SK-N-MC (cell line): ENCODE measurements at regions not wholly inside any gene's neighbourhood (a gene's known extent, or its start where the extent isn't known, plus 50 kb on each side); places are given as distances from the start of the nearest gene placed in this dataset.
"Not testable (repeated sequence)": the region's sequence is repeated elsewhere in the genome, so short reads cannot be mapped to it uniquely, and the experiment has no call there.

Experiments
- DNase-seq: peaks from one replicate; pipeline ENCODE4 v3.0.0-alpha.2; 2011; ENCODE audit warnings: low read depth, low spot score
- H3K27ac ChIP-seq: fragments of 200-600 bp; sonication (generic); 2 replicates; pipeline ENCODE4 v1.5.1; 2016; ENCODE audit warnings: mixed run types
- H3K36me3 ChIP-seq: fragments of 200-600 bp; sonication (generic); 2 replicates; pipeline ENCODE4 v1.6.1; 2017; ENCODE audit warnings: antibody characterized with exemption, low read length, mixed read lengths; ENCODE audit not compliant: insufficient read depth
- H3K4me3 ChIP-seq: fragments of 200-600 bp; sonication (generic); 2 replicates; pipeline ENCODE4 v1.5.1; 2016
- H3K9ac ChIP-seq: fragments of 200-600 bp; sonication (generic); 2 replicates; pipeline ENCODE4 v1.8.0; 2017; ENCODE audit warnings: mixed run types, mixed read lengths; ENCODE audit not compliant: insufficient read length
- H3K9me3 ChIP-seq: fragments of 200-600 bp; sonication (generic); 2 replicates; pipeline ENCODE4 v1.6.1; 2017; ENCODE audit warnings: low read depth, mild to moderate bottlenecking, antibody characterized with exemption, low read length, moderate library complexity, mixed read lengths
- EZH2 ChIP-seq: fragments of 200-600 bp; sonication (generic); IDR thresholded peaks from one replicate; pipeline ENCODE4 v1.6.1; 2017; ENCODE audit warnings: antibody characterized with exemption
- FOXP2 ChIP-seq: optimal IDR thresholded peaks from 2 replicates; pipeline ENCODE3; 2011; ENCODE audit warnings: mild to moderate bottlenecking, moderate library complexity; ENCODE audit not compliant: insufficient read depth; ENCODE audit errors: extremely low read length, control extremely low read depth
- POLR2AphosphoS5 ChIP-seq: IDR thresholded peaks from 2 replicates; pipeline ENCODE4 v1.6.1; 2012; ENCODE audit warnings: mild to moderate bottlenecking, low read depth, low read length, borderline replicate concordance

- Histone ChIP-seq H3K9ac (no peak overlapping the region), H3K9me3 (no peaks in the 10 kb centered on the region), H3K4me3 (no peak overlapping the region), H3K27ac (no peak overlapping the region), H3K36me3 (no peaks in the 10 kb centered on the region)
- TF ChIP-seq POLR2AphosphoS5 (no peak), FOXP2 (no peak), EZH2 (no peak)
- no peak for DNase-seq
These were observed 213.2 kb upstream of the CNTNAP5 start for GRCh38 chr2:123811846-123812245.

GRCh38 chr2:123816203-123816602 lies 208.9 kb upstream of the CNTNAP5 start:
- no peaks in the 10 kb centered on the region for H3K36me3 ChIP-seq
- TF ChIP-seq POLR2AphosphoS5: no peak
- TF ChIP-seq EZH2: no peak
- no peak for TF ChIP-seq FOXP2
- no peak overlapping the region for H3K9ac ChIP-seq
- no peak overlapping the region for H3K27ac ChIP-seq
- H3K4me3 ChIP-seq: no peak overlapping the region
- no peaks in the 10 kb centered on the region for H3K9me3 ChIP-seq
- DNase-seq: no peak

DNA sequence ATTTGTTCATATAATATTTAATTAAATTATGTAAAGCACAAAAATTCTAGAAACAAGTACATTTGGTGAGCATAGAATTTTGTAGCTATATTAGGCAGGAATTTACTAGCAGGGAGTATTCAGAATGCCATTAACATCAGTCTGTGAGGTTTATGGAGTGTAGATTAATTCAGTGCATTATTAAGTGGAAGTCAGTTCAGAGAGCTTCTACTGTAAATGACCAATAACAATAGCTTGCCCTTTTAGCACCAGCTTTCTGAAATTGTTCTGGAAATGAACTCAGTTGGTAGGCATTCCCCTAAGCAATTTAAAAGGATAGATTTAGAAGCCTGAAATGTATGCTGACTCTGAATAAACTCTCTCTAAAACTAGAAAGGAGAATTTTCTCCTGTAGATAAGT lies 208.2 kb upstream of the CNTNAP5 start:
- H3K36me3 ChIP-seq: no peaks in the 10 kb centered on the region
- no peaks in the 10 kb centered on the region for H3K9me3 ChIP-seq
- H3K4me3 ChIP-seq: no peak overlapping the region
- no peak overlapping the region for H3K9ac ChIP-seq
- TF ChIP-seq POLR2AphosphoS5 (no peak), EZH2 (no peak), FOXP2 (no peak)
- no peak overlapping the region for H3K27ac ChIP-seq
- DNase-seq: no peak

DNA sequence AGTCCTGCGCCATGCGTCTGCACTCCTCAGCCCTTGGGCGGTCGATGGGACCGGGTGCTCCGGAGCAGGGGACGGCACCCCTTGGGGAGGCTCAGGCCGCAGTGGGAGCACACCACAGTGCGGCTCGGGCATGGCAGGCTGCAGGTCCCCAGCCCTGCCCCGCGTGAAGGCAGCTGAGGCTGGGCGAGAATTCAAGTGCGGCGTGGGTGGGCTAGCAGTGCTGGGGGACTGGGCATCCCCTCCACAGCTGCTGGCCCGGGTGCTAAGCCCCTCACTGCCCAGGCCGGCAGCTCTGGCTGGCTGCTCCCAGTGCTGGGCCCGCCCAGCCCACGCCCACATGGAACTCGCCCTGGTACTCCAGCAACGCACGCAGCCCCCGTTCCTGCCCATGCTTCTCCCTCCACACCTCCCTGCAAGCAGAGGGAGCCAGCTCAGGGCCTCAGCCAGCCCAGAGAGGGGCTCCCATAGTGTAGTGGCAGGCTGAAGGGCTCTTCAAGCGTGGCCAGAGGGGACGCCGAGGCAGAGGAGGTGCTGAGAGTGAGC lies 198.3 kb upstream of the CNTNAP5 start:
- Histone ChIP-seq H3K9ac (no peak overlapping the region), H3K27ac (no peak overlapping the region), H3K36me3 (no peaks in the 10 kb centered on the region), H3K4me3 (no peak overlapping the region), H3K9me3 (no peaks in the 10 kb centered on the region)
- DNase-seq: no peak
- TF ChIP-seq FOXP2 (no peak), POLR2AphosphoS5 (no peak), EZH2 (no peak)

DNA sequence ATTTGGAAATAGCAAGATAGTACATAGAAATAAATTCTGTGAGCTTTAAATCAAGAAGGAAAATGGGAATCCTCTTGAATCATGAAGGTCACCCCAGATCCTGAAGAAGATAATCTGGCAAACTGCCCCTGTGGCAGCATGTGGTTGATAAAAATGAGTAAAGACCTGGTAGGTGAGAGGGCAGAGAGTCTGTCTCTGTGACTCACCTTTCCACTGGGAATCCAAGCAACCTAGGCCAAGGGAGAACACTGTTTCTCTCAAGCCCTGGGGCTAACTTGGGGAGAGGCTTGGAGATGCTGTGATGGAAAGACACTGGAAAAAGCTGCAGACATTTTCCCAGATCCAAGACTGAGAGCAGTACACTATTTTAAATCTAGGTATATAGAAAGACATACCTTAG lies 185.8 kb upstream of the CNTNAP5 start:
- DNase-seq: no peak
- H3K9me3 ChIP-seq: no peaks in the 10 kb centered on the region

GRCh38 chr2:123840016-123840415 lies 185.1 kb upstream of the CNTNAP5 start:
- no peak for DNase-seq
- TF ChIP-seq EZH2 (no peak), FOXP2 (no peak), POLR2AphosphoS5 (no peak)
- H3K27ac ChIP-seq: no peak overlapping the region
- no peaks in the 10 kb centered on the region for H3K36me3 ChIP-seq
- H3K4me3 ChIP-seq: no peak overlapping the region
- no peak overlapping the region for H3K9ac ChIP-seq
- H3K9me3 ChIP-seq: no peaks in the 10 kb centered on the region

More for the DNA sequence above, 185.8 kb upstream of the CNTNAP5 start:
- no peaks in the 10 kb centered on the region for H3K36me3 ChIP-seq
- no peak overlapping the region for H3K4me3 ChIP-seq
- H3K9ac ChIP-seq: no peak overlapping the region
- H3K27ac ChIP-seq: no peak overlapping the region
- no peak for TF ChIP-seq FOXP2
- no peak for TF ChIP-seq EZH2
- TF ChIP-seq POLR2AphosphoS5: no peak

- Histone ChIP-seq H3K36me3 (no peaks in the 10 kb centered on the region), H3K9me3 (no peaks in the 10 kb centered on the region), H3K9ac (no peak overlapping the region), H3K27ac (no peak overlapping the region), H3K4me3 (no peak overlapping the region)
- TF ChIP-seq POLR2AphosphoS5 (no peak), FOXP2 (no peak), EZH2 (no peak)
- no peak for DNase-seq
These were observed 184.5 kb upstream of the CNTNAP5 start for GRCh38 chr2:123840574-123840973.

GRCh38 chr2:123851281-123851680 lies 173.8 kb upstream of the CNTNAP5 start:
- DNase-seq: no peak
- H3K9ac ChIP-seq: no peak overlapping the region
- H3K36me3 ChIP-seq: no peaks in the 10 kb centered on the region
- no peak overlapping the region for H3K27ac ChIP-seq
- H3K9me3 ChIP-seq: no peaks in the 10 kb centered on the region
- H3K4me3 ChIP-seq: no peak overlapping the region
- TF ChIP-seq FOXP2: no peak
- TF ChIP-seq EZH2: no peak
- TF ChIP-seq POLR2AphosphoS5: no peak

DNA sequence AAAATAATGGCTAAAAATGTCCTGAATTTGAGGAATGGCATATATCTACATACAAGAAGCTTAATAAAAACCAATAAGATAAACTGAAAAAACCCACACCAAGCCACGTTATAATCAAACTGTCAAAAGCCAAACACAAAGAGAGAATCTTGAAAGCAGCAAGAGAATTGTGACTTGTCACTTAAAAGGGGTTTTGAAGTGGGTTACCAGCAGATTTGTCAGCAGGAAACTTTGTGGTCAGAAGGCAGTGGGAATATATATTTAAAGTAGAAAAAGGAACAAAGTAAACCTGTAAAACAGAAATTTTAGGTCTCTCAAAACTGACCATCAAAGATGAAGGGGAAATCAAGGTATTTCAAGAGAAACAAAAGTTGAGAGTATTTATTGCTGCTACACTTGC lies 171.9 kb upstream of the CNTNAP5 start:
- Histone ChIP-seq H3K27ac (no peak overlapping the region), H3K9ac (no peak overlapping the region), H3K4me3 (no peak overlapping the region), H3K9me3 (no peaks in the 10 kb centered on the region), H3K36me3 (no peaks in the 10 kb centered on the region)
- TF ChIP-seq EZH2 (no peak), FOXP2 (no peak), POLR2AphosphoS5 (no peak)
- DNase-seq: no peak

- H3K4me3 ChIP-seq, H3K27ac ChIP-seq, DNase-seq, H3K36me3 ChIP-seq, H3K9ac ChIP-seq, H3K9me3 ChIP-seq: not testable (repeated sequence)
These were observed 166.1 kb upstream of the CNTNAP5 start for GRCh38 chr2:123859031-123859430.
